ENCODE measurements at regions not wholly inside any gene's neighbourhood (a gene's known extent, or its start where the extent isn't known, plus 50 kb on each side); places are given as distances from the start of the nearest gene placed in this dataset.
"Not testable (repeated sequence)": the region's sequence is repeated elsewhere in the genome, so short reads cannot be mapped to it uniquely, and the experiment has no call there.

DNA sequence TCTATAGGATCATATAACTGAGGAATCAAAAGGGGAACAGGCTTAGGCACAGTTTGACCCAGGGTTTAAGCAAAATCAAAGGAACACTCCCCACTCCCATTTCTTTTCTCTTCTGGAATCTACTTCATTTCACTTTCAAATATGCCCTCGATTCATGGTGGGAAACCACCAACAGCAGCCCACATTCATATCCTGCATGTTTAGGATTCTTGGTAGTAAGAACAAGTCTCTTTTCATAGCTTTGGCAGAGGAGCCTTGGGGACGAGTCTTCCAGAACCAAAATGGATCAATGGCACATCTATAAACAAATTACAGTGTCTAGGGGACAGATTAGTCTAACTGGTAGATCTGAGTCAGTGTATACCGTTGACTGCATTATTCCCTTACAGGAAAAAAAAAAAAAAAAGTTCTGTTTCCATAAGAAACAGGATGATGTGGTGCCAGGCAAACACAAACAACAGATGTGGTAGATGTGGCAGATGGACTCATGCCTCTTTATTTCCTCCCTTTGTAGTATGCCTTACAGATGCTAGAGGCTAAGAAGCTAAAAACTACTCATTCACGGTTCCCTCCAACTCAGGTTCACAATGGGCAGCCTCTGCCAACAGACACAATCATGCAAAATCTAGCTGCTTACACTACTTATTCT, 578.3 kb upstream of the ADAMTS9 start:
- Mint-ChIP-seq H3K27me3 (ENCODE audit: unreplicated experiment) (peaks cover 2% of the 10 kb centered on the region), H3K4me3 (ENCODE audit: unreplicated experiment) (no peak overlapping the region), H3K4me1 (ENCODE audit: unreplicated experiment) (no peaks in the 10 kb centered on the region), H3K27ac (ENCODE audit: unreplicated experiment) (no peak overlapping the region), H3K36me3 (ENCODE audit: unreplicated experiment) (no peaks in the 10 kb centered on the region), H3K9me3 (ENCODE audit: unreplicated experiment) (peaks cover 5% of the 10 kb centered on the region)
- no peak for DNase-seq (ENCODE audit: extremely low spot score, unreplicated experiment)
- TF ChIP-seq CTCF (IDR thresholded peaks at IDR 0.05): no peak

DNA sequence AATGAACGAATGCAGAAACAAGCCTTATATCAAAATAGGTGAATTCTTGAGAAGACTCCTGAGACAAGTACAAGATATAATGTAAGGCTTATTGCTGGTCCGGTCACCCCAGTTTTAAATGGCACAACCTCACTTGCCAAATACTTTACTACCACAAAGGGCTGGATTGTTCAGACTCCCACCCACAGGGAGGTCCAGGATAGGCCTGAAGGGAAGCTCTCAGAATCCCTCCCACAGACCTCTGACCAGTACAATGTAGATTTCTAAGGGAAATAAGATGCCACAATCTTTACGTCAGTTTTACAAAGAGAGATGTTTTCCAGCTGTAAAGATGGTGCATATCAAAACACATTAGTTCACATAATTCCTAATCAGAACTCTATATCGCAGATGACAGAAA, 577.7 kb upstream of the ADAMTS9 start:
- Mint-ChIP-seq H3K27ac (ENCODE audit: unreplicated experiment) (no peak overlapping the region), H3K9me3 (ENCODE audit: unreplicated experiment) (peaks cover 10% of the 10 kb centered on the region), H3K4me3 (ENCODE audit: unreplicated experiment) (no peak overlapping the region), H3K27me3 (ENCODE audit: unreplicated experiment) (peaks cover 2% of the 10 kb centered on the region), H3K4me1 (ENCODE audit: unreplicated experiment) (no peaks in the 10 kb centered on the region), H3K36me3 (ENCODE audit: unreplicated experiment) (no peaks in the 10 kb centered on the region)
- no peak for TF ChIP-seq CTCF (IDR thresholded peaks at IDR 0.05)
- DNase-seq (ENCODE audit: extremely low spot score, unreplicated experiment): no peak

DNA sequence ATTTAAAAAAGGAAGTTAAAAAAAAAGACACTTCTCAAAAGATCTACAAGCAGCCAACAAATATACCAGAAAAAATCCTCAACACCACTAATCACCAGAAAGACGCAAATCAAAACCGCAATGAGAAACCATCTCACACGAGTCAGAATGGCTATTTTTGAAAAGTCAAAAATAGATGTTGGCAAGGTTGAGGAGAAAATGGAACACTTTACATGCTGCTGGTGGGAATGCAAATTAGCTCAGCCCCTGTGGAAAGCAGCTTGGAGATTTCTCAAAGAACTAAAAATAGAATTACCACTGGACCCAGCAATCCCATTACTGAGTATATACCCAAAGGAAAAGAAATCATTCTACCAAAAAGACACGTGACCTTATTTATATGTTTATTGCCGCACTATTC, 574.7 kb upstream of the ADAMTS9 start:
- H3K27me3 Mint-ChIP-seq (ENCODE audit: unreplicated experiment): peaks cover 5% of the 10 kb centered on the region
- no peaks in the 10 kb centered on the region for H3K36me3 Mint-ChIP-seq (ENCODE audit: unreplicated experiment)
- DNase-seq (ENCODE audit: extremely low spot score, unreplicated experiment): no peak
- H3K27ac Mint-ChIP-seq (ENCODE audit: unreplicated experiment): no peak overlapping the region
- no peak for TF ChIP-seq CTCF (IDR thresholded peaks at IDR 0.05)
- H3K4me1 Mint-ChIP-seq (ENCODE audit: unreplicated experiment): no peaks in the 10 kb centered on the region
- peaks cover 13% of the 10 kb centered on the region for H3K9me3 Mint-ChIP-seq (ENCODE audit: unreplicated experiment)
- H3K4me3 Mint-ChIP-seq (ENCODE audit: unreplicated experiment): no peak overlapping the region

GRCh38 chr3:65259946-65260345, 572.1 kb upstream of the ADAMTS9 start:
- Mint-ChIP-seq H3K36me3 (ENCODE audit: unreplicated experiment) (no peaks in the 10 kb centered on the region), H3K9me3 (ENCODE audit: unreplicated experiment) (peaks cover 13% of the 10 kb centered on the region), H3K27me3 (ENCODE audit: unreplicated experiment) (peaks cover 4% of the 10 kb centered on the region), H3K4me3 (ENCODE audit: unreplicated experiment) (no peak overlapping the region), H3K4me1 (ENCODE audit: unreplicated experiment) (no peaks in the 10 kb centered on the region), H3K27ac (ENCODE audit: unreplicated experiment) (no peak overlapping the region)
- DNase-seq (ENCODE audit: extremely low spot score, unreplicated experiment): no peak
- no peak for TF ChIP-seq CTCF (IDR thresholded peaks at IDR 0.05)

- H3K9me3 Mint-ChIP-seq (ENCODE audit: unreplicated experiment); H3K4me1 Mint-ChIP-seq (ENCODE audit: unreplicated experiment); H3K27me3 Mint-ChIP-seq (ENCODE audit: unreplicated experiment); DNase-seq (ENCODE audit: extremely low spot score, unreplicated experiment); H3K27ac Mint-ChIP-seq (ENCODE audit: unreplicated experiment); H3K4me3 Mint-ChIP-seq (ENCODE audit: unreplicated experiment); H3K36me3 Mint-ChIP-seq (ENCODE audit: unreplicated experiment): not testable (repeated sequence)
Measured at GRCh38 chr3:65252914-65253313, 565.1 kb upstream of the ADAMTS9 start.

DNA sequence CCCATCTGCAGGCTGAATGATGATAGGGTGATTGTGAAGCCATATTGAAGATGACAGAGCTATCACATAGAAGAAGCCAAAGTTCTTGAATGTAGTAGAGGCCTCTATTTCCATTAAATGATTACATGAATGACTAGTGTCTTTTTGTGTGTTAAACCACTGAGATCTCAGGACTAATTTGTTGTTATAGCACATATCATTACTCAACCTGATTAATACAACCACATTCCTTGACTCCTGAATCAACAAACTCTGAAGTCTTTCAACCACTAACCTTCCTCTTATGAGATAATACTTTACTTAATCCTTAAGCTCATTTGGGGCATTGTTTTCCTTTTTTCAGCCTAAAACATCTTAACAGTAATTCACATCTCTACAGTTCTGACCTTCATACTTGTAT, 564.5 kb upstream of the ADAMTS9 start:
- no peaks in the 10 kb centered on the region for H3K36me3 Mint-ChIP-seq (ENCODE audit: unreplicated experiment)
- DNase-seq (ENCODE audit: extremely low spot score, unreplicated experiment): no peak

More for the DNA sequence above, 564.5 kb upstream of the ADAMTS9 start:
- no peak overlapping the region for H3K27ac Mint-ChIP-seq (ENCODE audit: unreplicated experiment)
- H3K4me3 Mint-ChIP-seq (ENCODE audit: unreplicated experiment): no peak overlapping the region
- no peak for TF ChIP-seq CTCF (IDR thresholded peaks at IDR 0.05)
- no peaks in the 10 kb centered on the region for H3K9me3 Mint-ChIP-seq (ENCODE audit: unreplicated experiment)
- peaks cover 4% of the 10 kb centered on the region for H3K27me3 Mint-ChIP-seq (ENCODE audit: unreplicated experiment)
- no peaks in the 10 kb centered on the region for H3K4me1 Mint-ChIP-seq (ENCODE audit: unreplicated experiment)

Data from osteocyte (in vitro differentiated cells).